ENCODE measurements at regions not wholly inside any gene's neighbourhood (a gene's known extent, or its start where the extent isn't known, plus 50 kb on each side); places are given as distances from the start of the nearest gene placed in this dataset.

- DNase-seq (no peak), ATAC-seq (ENCODE audit: low read depth in 2 of 2) (no peak)
- H3K36me3 Mint-ChIP-seq = no peaks in the 10 kb centered on the region
- H3K27ac Mint-ChIP-seq = no peak overlapping the region
- no peaks in the 10 kb centered on the region for H3K9me3 Mint-ChIP-seq
- H3K4me3 Mint-ChIP-seq = no peak overlapping the region
- H3K4me1 Mint-ChIP-seq = peaks cover 0 to 7% (median 0%) of the 10 kb centered on the region in 3 donors
- H3K27me3 Mint-ChIP-seq = no peaks in the 10 kb centered on the region
Observed at GRCh38 chr2:2871480-2872308, 505.9 kb downstream of the EIPR1 start.

GRCh38 chr2:2870106-2870505, 507.5 kb downstream of the EIPR1 start:
- no peaks in the 10 kb centered on the region for H3K9me3 Mint-ChIP-seq
- no peak for ATAC-seq (ENCODE audit: low read depth in 2 of 2)
- H3K36me3 Mint-ChIP-seq = no peaks in the 10 kb centered on the region
- no peak overlapping the region for H3K27ac Mint-ChIP-seq
- no peaks in the 10 kb centered on the region for H3K27me3 Mint-ChIP-seq
- H3K4me1 Mint-ChIP-seq = peaks cover 0 to 7% (median 0%) of the 10 kb centered on the region in 3 donors
- H3K4me3 Mint-ChIP-seq = no peak overlapping the region
- no peak for DNase-seq

GRCh38 chr2:2869553-2869952, 508.1 kb downstream of the EIPR1 start:
- Mint-ChIP-seq H3K27ac (no peak overlapping the region), H3K36me3 (no peaks in the 10 kb centered on the region), H3K27me3 (no peaks in the 10 kb centered on the region), H3K4me3 (no peak overlapping the region), H3K9me3 (no peaks in the 10 kb centered on the region), H3K4me1 (peaks cover 0 to 7% (median 0%) of the 10 kb centered on the region in 3 donors)
- ATAC-seq (ENCODE audit: low read depth in 2 of 2) (no peak), DNase-seq (no peak)

- DNase-seq (no peak), ATAC-seq (ENCODE audit: low read depth in 2 of 2) (no peak)
- H3K4me1 Mint-ChIP-seq = peaks cover 0 to 4% (median 0%) of the 10 kb centered on the region in 3 donors
- no peaks in the 10 kb centered on the region for H3K27me3 Mint-ChIP-seq
- H3K27ac Mint-ChIP-seq = no peak overlapping the region
- no peaks in the 10 kb centered on the region for H3K36me3 Mint-ChIP-seq
- H3K9me3 Mint-ChIP-seq = no peaks in the 10 kb centered on the region
- no peak overlapping the region for H3K4me3 Mint-ChIP-seq
Observed at GRCh38 chr2:2868085-2868484, 509.5 kb downstream of the EIPR1 start.

GRCh38 chr2:2867397-2867979, 510.1 kb downstream of the EIPR1 start:
- DNase-seq (no peak), ATAC-seq (ENCODE audit: low read depth in 2 of 2) (no peak)
- Mint-ChIP-seq H3K4me1 (no peaks in the 10 kb centered on the region), H3K27me3 (no peaks in the 10 kb centered on the region), H3K27ac (no peak overlapping the region), H3K9me3 (no peaks in the 10 kb centered on the region), H3K4me3 (no peak overlapping the region), H3K36me3 (no peaks in the 10 kb centered on the region)

GRCh38 chr2:2866459-2866858, 511.2 kb downstream of the EIPR1 start:
- DNase-seq (no peak), ATAC-seq (ENCODE audit: low read depth in 2 of 2) (no peak)
- Mint-ChIP-seq H3K9me3 (no peaks in the 10 kb centered on the region), H3K4me3 (no peak overlapping the region), H3K27me3 (no peaks in the 10 kb centered on the region), H3K27ac (no peak overlapping the region), H3K4me1 (no peaks in the 10 kb centered on the region), H3K36me3 (no peaks in the 10 kb centered on the region)

- ATAC-seq (ENCODE audit: low read depth in 2 of 2) = no peak
- Mint-ChIP-seq H3K9me3 (no peaks in the 10 kb centered on the region), H3K4me3 (no peak overlapping the region), H3K4me1 (no peaks in the 10 kb centered on the region), H3K36me3 (no peaks in the 10 kb centered on the region), H3K27ac (no peak overlapping the region), H3K27me3 (no peaks in the 10 kb centered on the region)
- DNase-seq = no peak
Observed at GRCh38 chr2:2862386-2862785, 515.2 kb downstream of the EIPR1 start.

GRCh38 chr2:2861666-2862240, 515.9 kb downstream of the EIPR1 start:
- H3K4me3 Mint-ChIP-seq = no peak overlapping the region
- H3K27me3 Mint-ChIP-seq = no peaks in the 10 kb centered on the region
- no peaks in the 10 kb centered on the region for H3K9me3 Mint-ChIP-seq
- DNase-seq (no peak), ATAC-seq (ENCODE audit: low read depth in 2 of 2) (no peak)
- H3K4me1 Mint-ChIP-seq = no peaks in the 10 kb centered on the region
- no peaks in the 10 kb centered on the region for H3K36me3 Mint-ChIP-seq
- H3K27ac Mint-ChIP-seq = no peak overlapping the region

- Mint-ChIP-seq H3K36me3 (no peaks in the 10 kb centered on the region), H3K27me3 (peaks cover 0 to 1% (median under 1%) of the 10 kb centered on the region in 3 donors), H3K4me3 (no peak overlapping the region), H3K9me3 (no peaks in the 10 kb centered on the region), H3K4me1 (no peaks in the 10 kb centered on the region), H3K27ac (no peak overlapping the region)
- ATAC-seq (ENCODE audit: low read depth in 2 of 2) = no peak
- DNase-seq = no peak
Observed at GRCh38 chr2:2860589-2861300, 516.9 kb downstream of the EIPR1 start.

- no peak for DNase-seq
- Mint-ChIP-seq H3K27me3 (peaks cover 0 to 7% (median 5%) of the 10 kb centered on the region in 3 donors), H3K9me3 (no peaks in the 10 kb centered on the region), H3K4me1 (no peaks in the 10 kb centered on the region), H3K27ac (no peak overlapping the region), H3K36me3 (no peaks in the 10 kb centered on the region), H3K4me3 (no peak overlapping the region)
- no peak for ATAC-seq (ENCODE audit: low read depth in 2 of 2)
Observed at GRCh38 chr2:2859732-2860131, 517.9 kb downstream of the EIPR1 start.

- no peak overlapping the region for H3K4me3 Mint-ChIP-seq
- H3K27ac Mint-ChIP-seq = no peak overlapping the region
- H3K36me3 Mint-ChIP-seq = no peaks in the 10 kb centered on the region
- DNase-seq = no peak
- H3K27me3 Mint-ChIP-seq = peaks cover 0 to 8% (median 5%) of the 10 kb centered on the region in 3 donors
- no peaks in the 10 kb centered on the region for H3K4me1 Mint-ChIP-seq
- no peaks in the 10 kb centered on the region for H3K9me3 Mint-ChIP-seq
- no peak for ATAC-seq (ENCODE audit: low read depth in 2 of 2)
Observed at GRCh38 chr2:2859164-2859563, 518.5 kb downstream of the EIPR1 start.

GRCh38 chr2:2856723-2857415, 520.7 kb downstream of the EIPR1 start:
- Mint-ChIP-seq H3K36me3 (no peaks in the 10 kb centered on the region), H3K4me1 (no peaks in the 10 kb centered on the region), H3K9me3 (no peaks in the 10 kb centered on the region), H3K27me3 (peaks cover 0 to 8% (median 5%) of the 10 kb centered on the region in 3 donors), H3K4me3 (no peak overlapping the region), H3K27ac (no peak overlapping the region)
- DNase-seq = no peak
- no peak for ATAC-seq (ENCODE audit: low read depth in 2 of 2)

- no peak for DNase-seq
- Mint-ChIP-seq H3K36me3 (no peaks in the 10 kb centered on the region), H3K4me1 (no peaks in the 10 kb centered on the region), H3K27ac (no peak overlapping the region), H3K27me3 (peaks cover 0 to 8% (median 5%) of the 10 kb centered on the region in 3 donors), H3K4me3 (no peak overlapping the region), H3K9me3 (no peaks in the 10 kb centered on the region)
- no peak for ATAC-seq (ENCODE audit: low read depth in 2 of 2)
Observed at GRCh38 chr2:2855297-2855696, 522.3 kb downstream of the EIPR1 start.
